HUDEP-2 (cell line): ENCODE measurements at regions not wholly inside any gene's neighbourhood (a gene's known extent, or its start where the extent isn't known, plus 50 kb on each side); places are given as distances from the start of the nearest gene placed in this dataset.

Source experiments
- DNase-seq, 76 experiments: peaks; one replicate each; lab custom pipeline; 2025; ENCODE audit not compliant: unreplicated experiment in 76 of 76; lab: John Stamatoyannopoulos, UW

DNA sequence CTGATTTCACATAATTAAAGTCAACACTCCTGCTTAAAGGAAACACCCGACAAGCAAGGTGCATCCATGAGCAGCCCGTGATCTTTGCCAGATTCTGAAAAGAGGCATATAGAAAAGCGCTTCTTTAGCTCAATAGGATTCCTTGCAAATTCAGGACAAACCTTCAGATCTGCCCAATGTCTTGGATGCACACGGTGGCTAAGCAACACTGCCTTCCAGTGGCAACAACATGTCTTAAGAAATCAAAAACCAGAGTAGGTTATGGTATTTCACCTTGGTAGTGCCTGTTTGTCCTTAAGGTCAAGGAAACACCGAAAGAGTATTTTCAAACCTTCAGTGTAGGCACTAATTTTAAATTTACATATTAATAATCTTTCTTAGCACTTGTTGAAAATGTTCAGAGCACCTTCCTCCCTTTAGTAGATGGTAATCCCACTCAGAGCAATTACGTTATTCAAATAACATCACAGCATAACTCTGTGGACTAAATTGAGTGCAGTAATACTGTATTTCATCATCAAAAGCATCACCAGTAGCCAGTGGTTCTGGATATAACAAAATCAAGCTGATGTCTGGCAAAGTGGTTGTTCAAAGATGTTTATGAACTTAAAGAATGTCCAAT is 58.0 kb upstream of the CDKN3 start:
- peak in 1 of 76 experiments; percentile 5 for DNase-seq

DNA sequence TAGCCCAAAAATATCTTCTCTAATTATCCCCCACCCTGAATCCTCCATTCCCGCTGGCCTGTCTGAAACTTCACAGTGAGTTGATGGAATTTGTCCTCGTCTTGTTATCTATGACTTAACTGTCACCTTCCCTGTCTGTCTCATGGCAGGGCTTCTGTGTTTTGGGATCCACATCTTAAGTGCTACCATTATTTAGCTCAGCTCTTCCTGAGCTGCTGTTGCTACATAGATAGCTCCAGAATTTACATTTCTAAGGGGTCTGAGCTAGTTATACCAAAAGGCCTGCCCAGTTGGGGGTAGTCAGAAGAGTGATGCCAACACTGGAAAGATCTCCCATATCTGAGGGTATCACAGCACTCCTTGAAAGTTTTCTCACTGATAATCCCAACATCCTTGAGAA is 57.0 kb upstream of the CDKN3 start:
- no peak for DNase-seq

DNA sequence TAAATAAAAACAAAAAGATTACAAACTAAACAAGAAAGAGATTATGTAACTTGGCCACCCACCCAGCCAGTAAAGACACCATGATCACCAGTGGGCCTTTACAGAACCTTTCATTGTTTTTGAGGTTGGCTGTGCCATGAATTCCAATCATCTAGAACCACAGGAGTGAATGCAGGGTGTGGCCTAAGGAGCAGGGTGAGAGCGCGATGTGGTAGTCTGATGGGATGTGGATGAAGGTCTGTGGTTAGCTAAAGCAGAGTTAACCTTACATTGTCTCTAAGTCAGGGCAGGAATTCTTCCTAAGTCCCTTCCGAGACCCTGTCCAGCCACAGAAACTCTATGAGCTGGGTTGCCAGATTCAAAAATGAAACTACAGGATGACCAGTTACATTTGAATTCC is 54.0 kb upstream of the CDKN3 start:
- no peak for DNase-seq

DNA sequence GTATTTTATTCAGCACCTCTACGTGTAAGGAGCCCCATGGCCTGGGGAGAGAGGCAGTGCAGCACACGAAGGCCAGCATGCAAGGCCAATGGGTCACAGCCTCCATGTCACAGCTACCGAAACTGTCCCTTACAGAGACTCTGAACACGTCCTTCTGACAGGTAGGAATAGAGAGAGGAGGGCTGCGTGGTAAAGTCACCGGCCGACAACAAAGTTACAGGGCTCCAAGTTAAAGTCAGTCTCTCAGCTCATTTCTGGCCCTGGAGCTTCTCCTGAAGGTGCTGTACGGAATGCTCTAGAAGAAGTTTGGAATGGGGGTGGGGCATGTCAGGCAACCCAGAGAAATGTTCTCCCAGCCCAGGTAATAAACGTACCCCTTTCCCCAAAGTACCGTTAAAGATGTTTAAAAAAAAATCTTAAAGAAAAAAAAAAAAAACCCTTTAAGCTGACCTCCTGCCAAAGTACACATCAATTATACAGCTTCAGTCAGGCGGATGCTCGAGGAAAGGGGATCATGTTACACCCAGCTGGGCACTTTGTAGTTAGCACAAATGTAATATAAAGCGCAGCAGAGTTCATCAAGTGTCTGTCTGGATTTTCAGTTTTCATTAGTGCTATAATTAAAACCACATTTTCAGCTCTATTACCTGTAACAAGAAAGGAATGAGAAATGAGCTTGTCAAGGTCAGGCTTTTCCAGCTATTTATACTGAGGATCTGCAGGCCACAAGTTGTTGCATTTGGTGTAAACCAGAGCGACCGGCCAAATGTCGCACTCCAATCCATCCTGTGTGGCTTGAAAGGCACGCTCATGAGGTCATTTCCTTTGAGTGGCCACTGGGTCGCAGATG is 53.3 kb upstream of the CDKN3 start:
- no peak for DNase-seq

DNA sequence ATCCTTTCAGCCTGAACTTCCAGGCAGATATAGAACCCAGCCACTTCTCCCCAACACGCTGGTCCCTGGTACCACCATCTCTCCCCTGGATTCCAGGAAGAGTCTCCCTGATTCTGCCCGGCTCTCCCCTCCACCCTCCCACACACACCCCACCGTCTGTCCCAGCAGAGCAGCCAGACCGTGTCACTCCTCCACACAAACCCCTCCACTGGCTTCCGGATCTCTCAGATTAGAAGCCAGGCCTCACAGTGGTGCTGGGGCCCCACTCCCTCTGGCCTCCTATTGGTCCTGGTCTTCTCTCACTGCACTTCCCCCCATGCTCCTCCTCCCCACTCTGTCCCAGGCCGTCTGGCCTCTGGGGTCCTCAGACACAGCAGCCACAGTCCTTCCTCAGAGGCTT is 52.4 kb upstream of the CDKN3 start:
- peak in 6 of 76 experiments; percentile 6 to 36 (median 22) for DNase-seq

DNA sequence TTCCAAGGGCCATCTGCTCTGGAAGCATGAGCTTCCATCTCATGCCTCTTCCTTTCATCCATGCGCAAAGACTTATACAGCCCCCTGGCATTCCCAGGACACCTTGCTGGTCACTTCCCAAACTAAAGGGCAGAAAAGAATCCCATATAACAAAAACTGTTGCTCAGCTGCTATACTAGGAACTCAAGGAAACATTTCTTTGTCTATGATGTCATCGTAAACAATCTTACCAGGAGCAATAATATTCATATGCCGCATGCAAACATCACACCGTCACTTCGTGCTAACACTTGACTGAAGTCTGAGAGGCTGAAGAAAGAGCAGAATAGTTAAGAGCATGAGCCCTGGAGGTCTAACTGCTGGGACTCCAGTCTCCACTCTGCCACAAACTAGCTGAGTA is 50.5 kb upstream of the CDKN3 start:
- no peak for DNase-seq
